Ishikawa (cell line): ENCODE measurements at regions not wholly inside any gene's neighbourhood (a gene's known extent, or its start where the extent isn't known, plus 50 kb on each side); places are given as distances from the start of the nearest gene placed in this dataset.

Experiments
- CEBPB ChIP-seq: IDR thresholded peaks from 2 replicates; pipeline ENCODE4 v1.6.1; 2012
- EGR1 ChIP-seq: IDR thresholded peaks from 2 replicates; pipeline ENCODE4 v1.6.1; 2012
- EP300 ChIP-seq: IDR thresholded peaks from 2 replicates; pipeline ENCODE4 v1.6.1; 2012; ENCODE audit warnings: borderline replicate concordance
- FOXM1 ChIP-seq: IDR thresholded peaks from 2 replicates; pipeline ENCODE4 v1.6.1; 2012; ENCODE audit warnings: low read depth, borderline replicate concordance
- NFIC ChIP-seq: IDR thresholded peaks from 2 replicates; pipeline ENCODE4 v1.6.1; 2012
- RAD21 ChIP-seq: IDR thresholded peaks from 2 replicates; pipeline ENCODE4 v1.6.1; 2012; ENCODE audit warnings: low read depth
- TCF12 ChIP-seq: IDR thresholded peaks from 2 replicates; pipeline ENCODE4 v1.6.1; 2012; ENCODE audit warnings: low read depth
- TEAD4 ChIP-seq: IDR thresholded peaks from 2 replicates; pipeline ENCODE4 v1.6.1; 2012
- YY1 ChIP-seq: IDR thresholded peaks from 2 replicates; pipeline ENCODE4 v1.6.1; 2012; ENCODE audit warnings: low read depth

- TF ChIP-seq RAD21 (no peak), CEBPB (no peak), TCF12 (no peak), NFIC (no peak), TEAD4 (no peak), YY1 (no peak), EP300 (no peak), FOXM1 (no peak), EGR1 (no peak)
Measured at GRCh38 chr22:27697888-27698287, 103.7 kb downstream of the MN1 start.
